Hepatocyte (in vitro differentiated cells): ENCODE measurements at regions not wholly inside any gene's neighbourhood (a gene's known extent, or its start where the extent isn't known, plus 50 kb on each side); places are given as distances from the start of the nearest gene placed in this dataset.

Source experiments
- DNase-seq: peaks from one replicate; pipeline ENCODE4 v3.0.0-alpha.2; 2016; ENCODE audit warnings: low spot score
- H2AFZ ChIP-seq: fragments of 200-600 bp; sonication (generic); 2 replicates; pipeline ENCODE4 v1.6.0; 2016; ENCODE audit warnings: antibody characterized with exemption, mild to moderate bottlenecking
- H3K27ac ChIP-seq: fragments of 200-600 bp; sonication (generic); 2 replicates; pipeline ENCODE4 v1.5.1; 2016; ENCODE audit warnings: mild to moderate bottlenecking
- H3K27me3 ChIP-seq: fragments of 200-600 bp; sonication (generic); 2 replicates; pipeline ENCODE4 v1.6.1; 2016
- H3K36me3 ChIP-seq: fragments of 200-600 bp; sonication (generic); replicated peaks from 2 replicates; pipeline ENCODE4 v1.5.1; 2016; ENCODE audit warnings: low read depth; ENCODE audit not compliant: insufficient read depth
- H3K4me1 ChIP-seq: fragments of 200-600 bp; sonication (generic); 2 replicates; pipeline ENCODE4 v1.5.1; 2016; ENCODE audit warnings: mild to moderate bottlenecking, moderate library complexity; ENCODE audit not compliant: insufficient read depth
- H3K4me2 ChIP-seq: fragments of 200-600 bp; sonication (generic); 2 replicates; pipeline ENCODE4 v1.6.0; 2016
- H3K4me3 ChIP-seq: fragments of 200-600 bp; sonication (generic); 2 replicates; pipeline ENCODE4 v1.5.1; 2016; ENCODE audit warnings: mild to moderate bottlenecking
- H3K79me2 ChIP-seq: fragments of 200-600 bp; sonication (generic); 2 replicates; pipeline ENCODE4 v1.6.0; 2017; ENCODE audit warnings: mild to moderate bottlenecking
- H3K9me2 ChIP-seq: fragments of 200-600 bp; sonication (generic); replicated peaks from 2 replicates; pipeline ENCODE4 v1.6.0; 2017; ENCODE audit warnings: mild to moderate bottlenecking; ENCODE audit not compliant: insufficient read depth
- H3K9me3 ChIP-seq: fragments of 200-600 bp; sonication (generic); 2 replicates; pipeline ENCODE4 v1.5.1; 2016; ENCODE audit warnings: low read depth, mild to moderate bottlenecking
- H4K20me1 ChIP-seq: fragments of 200-600 bp; sonication (generic); 2 replicates; pipeline ENCODE4 v1.6.0; 2016; ENCODE audit warnings: mild to moderate bottlenecking; ENCODE audit not compliant: insufficient read depth, poor library complexity, severe bottlenecking
- EZH2 ChIP-seq: fragments of 200-600 bp; sonication (generic); IDR thresholded peaks from 2 replicates; pipeline ENCODE4 v1.6.1; 2016; ENCODE audit warnings: antibody characterized with exemption, mild to moderate bottlenecking, borderline replicate concordance
- EZH2phosphoT487 ChIP-seq: fragments of 200-600 bp; sonication (generic); IDR thresholded peaks from one replicate; pipeline ENCODE4 v1.6.1; 2018; ENCODE audit warnings: antibody characterized with exemption, mild to moderate bottlenecking, low read depth, moderate library complexity; ENCODE audit not compliant: unreplicated experiment, severe bottlenecking
- WGBS: methylation state at CpG from one replicate; pipeline ENCODE4 v1.1.6; 2016; ENCODE audit warnings: low lambda C conversion rate; ENCODE audit errors: missing lambda C conversion rate; 5-methylcytosine and 5-hydroxymethylcytosine counted together
- TF ChIP-seq, protein P1 (sequence below): fragments of 200-600 bp; sonication (generic); IDR thresholded peaks from 2 replicates; pipeline ENCODE4 v1.5.1; 2016; ENCODE audit warnings: antibody characterized with exemption, mild to moderate bottlenecking; ENCODE audit not compliant: poor library complexity

GRCh38 chr6:145055567-145055966 lies 679.8 kb downstream of the EPM2A start:
- no peak for DNase-seq
- Histone ChIP-seq H3K27me3 (no peaks in the 10 kb centered on the region), H3K79me2 (no peaks in the 10 kb centered on the region), H3K27ac (no peak overlapping the region), H3K4me1 (no peaks in the 10 kb centered on the region), H3K9me2 (no peaks in the 10 kb centered on the region), H3K4me2 (no peak overlapping the region), H3K36me3 (no peaks in the 10 kb centered on the region), H3K4me3 (no peak overlapping the region), H2AFZ (no peak overlapping the region), H4K20me1 (no peaks in the 10 kb centered on the region), H3K9me3 (no peaks in the 10 kb centered on the region)
- 79% methylated on average over 1 of the region's 1 CpG for WGBS
- no peak for TF ChIP-seq EZH2phosphoT487
- no peak for TF ChIP-seq EZH2
- TF ChIP-seq, protein P1, sequence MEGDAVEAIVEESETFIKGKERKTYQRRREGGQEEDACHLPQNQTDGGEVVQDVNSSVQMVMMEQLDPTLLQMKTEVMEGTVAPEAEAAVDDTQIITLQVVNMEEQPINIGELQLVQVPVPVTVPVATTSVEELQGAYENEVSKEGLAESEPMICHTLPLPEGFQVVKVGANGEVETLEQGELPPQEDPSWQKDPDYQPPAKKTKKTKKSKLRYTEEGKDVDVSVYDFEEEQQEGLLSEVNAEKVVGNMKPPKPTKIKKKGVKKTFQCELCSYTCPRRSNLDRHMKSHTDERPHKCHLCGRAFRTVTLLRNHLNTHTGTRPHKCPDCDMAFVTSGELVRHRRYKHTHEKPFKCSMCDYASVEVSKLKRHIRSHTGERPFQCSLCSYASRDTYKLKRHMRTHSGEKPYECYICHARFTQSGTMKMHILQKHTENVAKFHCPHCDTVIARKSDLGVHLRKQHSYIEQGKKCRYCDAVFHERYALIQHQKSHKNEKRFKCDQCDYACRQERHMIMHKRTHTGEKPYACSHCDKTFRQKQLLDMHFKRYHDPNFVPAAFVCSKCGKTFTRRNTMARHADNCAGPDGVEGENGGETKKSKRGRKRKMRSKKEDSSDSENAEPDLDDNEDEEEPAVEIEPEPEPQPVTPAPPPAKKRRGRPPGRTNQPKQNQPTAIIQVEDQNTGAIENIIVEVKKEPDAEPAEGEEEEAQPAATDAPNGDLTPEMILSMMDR = no peak

- H3K4me2 ChIP-seq = no peak overlapping the region
- no peaks in the 10 kb centered on the region for H3K9me3 ChIP-seq
- H4K20me1 ChIP-seq = no peaks in the 10 kb centered on the region
- H3K27ac ChIP-seq = no peak overlapping the region
- no peaks in the 10 kb centered on the region for H3K4me1 ChIP-seq
- H3K4me3 ChIP-seq = no peak overlapping the region
- H3K9me2 ChIP-seq = no peaks in the 10 kb centered on the region
- H3K27me3 ChIP-seq = no peaks in the 10 kb centered on the region
- no peak for DNase-seq
- H3K79me2 ChIP-seq = no peaks in the 10 kb centered on the region
- 92% methylated on average over 1 of the region's 1 CpG for WGBS
- H3K36me3 ChIP-seq = no peaks in the 10 kb centered on the region
- H2AFZ ChIP-seq = no peak overlapping the region
- TF ChIP-seq, protein P1 = no peak
- TF ChIP-seq EZH2 (no peak), EZH2phosphoT487 (no peak)
Observed at GRCh38 chr6:145060714-145061113, 674.6 kb downstream of the EPM2A start.

- H3K4me1 ChIP-seq = no peaks in the 10 kb centered on the region
- TF ChIP-seq, protein P1 = no peak
- TF ChIP-seq EZH2 (no peak), EZH2phosphoT487 (no peak)
- no peaks in the 10 kb centered on the region for H3K9me2 ChIP-seq
- no peaks in the 10 kb centered on the region for H3K79me2 ChIP-seq
- H3K4me2 ChIP-seq = no peak overlapping the region
- no peak overlapping the region for H2AFZ ChIP-seq
- H3K4me3 ChIP-seq = no peak overlapping the region
- no peaks in the 10 kb centered on the region for H3K36me3 ChIP-seq
- H3K9me3 ChIP-seq = no peaks in the 10 kb centered on the region
- DNase-seq = no peak
- H3K27me3 ChIP-seq = no peaks in the 10 kb centered on the region
- H4K20me1 ChIP-seq = no peaks in the 10 kb centered on the region
- H3K27ac ChIP-seq = no peak overlapping the region
Observed at GRCh38 chr6:145063091-145063490, 672.2 kb downstream of the EPM2A start.

DNA sequence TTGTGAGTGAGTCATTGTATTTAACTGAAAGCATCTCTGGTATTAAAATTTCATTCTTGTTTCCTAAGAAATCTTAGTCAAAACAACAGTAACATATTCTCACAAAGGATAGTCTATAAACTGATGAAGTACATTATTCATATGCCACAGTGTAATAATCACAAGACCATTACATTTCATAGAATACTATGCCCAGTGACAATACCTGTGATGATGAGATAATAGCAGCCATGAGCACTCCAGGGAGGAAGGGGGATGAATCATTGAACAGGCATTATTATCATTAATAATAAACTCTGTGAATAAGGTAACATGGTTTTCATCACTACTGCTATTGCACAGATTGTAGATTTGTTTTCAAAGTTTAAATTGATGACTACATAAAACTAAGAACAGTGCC lies 667.9 kb downstream of the EPM2A start:
- Histone ChIP-seq H3K9me3 (no peaks in the 10 kb centered on the region), H3K36me3 (no peaks in the 10 kb centered on the region), H2AFZ (no peak overlapping the region), H3K9me2 (no peaks in the 10 kb centered on the region), H3K27ac (no peak overlapping the region), H3K27me3 (no peaks in the 10 kb centered on the region), H3K4me1 (no peaks in the 10 kb centered on the region), H4K20me1 (no peaks in the 10 kb centered on the region), H3K4me3 (no peak overlapping the region), H3K4me2 (no peak overlapping the region), H3K79me2 (no peaks in the 10 kb centered on the region)
- no peak for TF ChIP-seq EZH2phosphoT487
- TF ChIP-seq, protein P1 = no peak
- TF ChIP-seq EZH2 = no peak
- DNase-seq = no peak
